Mesendoderm (in vitro differentiated cells): ENCODE measurements at regions not wholly inside any gene's neighbourhood (a gene's known extent, or its start where the extent isn't known, plus 50 kb on each side); places are given as distances from the start of the nearest gene placed in this dataset.

Experiments used
- DNase-seq: peaks from one replicate; pipeline ENCODE4 v3.0.0; 2013
- H2AK5ac ChIP-seq: 2 replicates; pipeline ENCODE4 v1.6.1; 2013; ENCODE audit warnings: low read length, inconsistent platforms
- H2BK120ac ChIP-seq: 2 replicates; pipeline ENCODE4 v1.6.1; 2013; ENCODE audit warnings: low read depth, mild to moderate bottlenecking, low read length, moderate library complexity, mixed read lengths
- H2BK15ac ChIP-seq: replicated peaks from 2 replicates; pipeline ENCODE4 v1.6.1; 2013; ENCODE audit warnings: low read depth, mild to moderate bottlenecking, moderate library complexity
- H2BK5ac ChIP-seq: 2 replicates; pipeline ENCODE4 v1.6.1; 2013; ENCODE audit warnings: low read length, inconsistent platforms
- H3K18ac ChIP-seq: 2 replicates; pipeline ENCODE4 v1.6.1; 2013; ENCODE audit warnings: mild to moderate bottlenecking, low read length, mixed read lengths
- H3K23ac ChIP-seq: one replicate; pipeline ENCODE4 v1.6.1; 2013; ENCODE audit warnings: low read length
- H3K27ac ChIP-seq: 2 replicates; pipeline ENCODE4 v1.5.1; 2013; ENCODE audit warnings: low read depth, mild to moderate bottlenecking, inconsistent platforms, low read length, moderate library complexity
- H3K27me3 ChIP-seq: 2 replicates; pipeline ENCODE4 v1.6.1; 2013; ENCODE audit warnings: low read length, control low read depth, mild to moderate bottlenecking, inconsistent platforms; ENCODE audit not compliant: insufficient read depth, poor library complexity
- H3K36me3 ChIP-seq: 2 replicates; pipeline ENCODE4 v1.6.1; 2013; ENCODE audit warnings: low read length, inconsistent platforms; ENCODE audit not compliant: control insufficient read depth, insufficient read depth
- H3K4ac ChIP-seq: one replicate; pipeline ENCODE4 v1.6.1; 2013; ENCODE audit warnings: low read depth, mild to moderate bottlenecking, low read length, moderate library complexity
- H3K4me1 ChIP-seq: 2 replicates; pipeline ENCODE4 v1.6.1; 2013; ENCODE audit warnings: low read depth, low read length, inconsistent platforms; ENCODE audit not compliant: control insufficient read depth
- H3K4me2 ChIP-seq: 2 replicates; pipeline ENCODE4 v1.6.1; 2013; ENCODE audit warnings: low read length
- H3K4me3 ChIP-seq: 2 replicates; pipeline ENCODE4 v1.5.1; 2013; ENCODE audit warnings: mild to moderate bottlenecking, low read length
- H3K56ac ChIP-seq: one replicate; pipeline ENCODE4 v1.6.1; 2013; ENCODE audit warnings: low read length
- H3K79me1 ChIP-seq: 2 replicates; pipeline ENCODE4 v1.6.1; 2013; ENCODE audit warnings: low read length, inconsistent platforms
- H3K79me2 ChIP-seq: 2 replicates; pipeline ENCODE4 v1.6.1; 2013; ENCODE audit warnings: mild to moderate bottlenecking, low read length; ENCODE audit not compliant: control insufficient read depth, insufficient read depth
- H3K9ac ChIP-seq: 2 replicates; pipeline ENCODE4 v1.6.1; 2013; ENCODE audit warnings: low read length, inconsistent platforms
- H4K5ac ChIP-seq: one replicate; pipeline ENCODE4 v1.6.1; 2013; ENCODE audit warnings: low read length
- H4K8ac ChIP-seq: one replicate; pipeline ENCODE4 v1.6.1; 2013; ENCODE audit warnings: low read depth, mild to moderate bottlenecking, control low read depth, low read length, moderate library complexity
- WGBS: extraction: QIAGEN DNeasy Blood & Tissue Kit; methylation state at CpG from one replicate; pipeline ENCODE4 v1.1.7; 2013; ENCODE audit warnings: low lambda C conversion rate, missing lambda C conversion rate; ENCODE audit not compliant: insufficient coverage; ENCODE audit errors: extremely low coverage; 5-methylcytosine and 5-hydroxymethylcytosine counted together

DNA sequence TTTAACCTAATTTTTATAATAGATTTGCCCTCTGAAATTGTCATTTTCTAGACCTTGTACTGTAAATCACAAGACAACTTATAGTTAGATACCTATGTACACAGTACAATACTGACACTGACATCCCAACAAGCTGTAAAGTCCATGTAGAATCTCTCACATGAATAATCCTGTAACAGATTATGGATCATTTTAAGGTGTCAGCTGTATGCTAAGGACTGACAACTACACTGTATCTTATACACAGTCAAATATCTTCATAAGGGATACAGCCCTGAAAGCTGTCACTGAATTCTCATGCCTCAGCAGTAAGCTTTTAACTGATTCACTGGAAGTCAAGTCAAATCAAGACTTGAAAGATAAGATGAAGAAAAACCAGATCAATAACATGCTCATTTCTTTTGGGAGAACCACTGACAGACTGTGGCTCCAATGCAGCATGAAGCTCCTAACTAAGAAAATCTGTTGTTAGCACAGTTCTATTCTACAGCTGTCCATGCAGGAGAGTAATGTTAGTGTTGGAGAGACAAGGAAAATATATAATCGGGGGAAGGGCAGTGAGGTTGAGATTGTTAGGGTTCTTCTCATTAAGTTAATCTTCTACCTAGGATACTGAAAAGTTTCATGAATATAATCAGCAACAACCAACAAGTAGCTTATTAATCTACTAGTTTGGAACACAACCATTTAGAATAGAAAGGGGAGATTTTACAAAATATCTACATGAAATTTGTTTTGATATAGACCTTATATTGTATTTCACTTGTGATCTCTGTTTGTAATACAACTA is 612.0 kb downstream of the PCDH18 start:
- Histone ChIP-seq H3K36me3 (no peaks in the 10 kb centered on the region), H4K5ac (no peak overlapping the region), H4K8ac (no peak overlapping the region), H3K56ac (no peak overlapping the region), H3K27me3 (no peaks in the 10 kb centered on the region), H2BK15ac (no peak overlapping the region), H3K23ac (no peak overlapping the region), H3K18ac (no peak overlapping the region), H3K4me2 (no peak overlapping the region), H2BK120ac (no peak overlapping the region), H3K4ac (no peak overlapping the region), H2AK5ac (no peak overlapping the region), H3K9ac (no peak overlapping the region), H2BK5ac (no peak overlapping the region), H3K4me1 (no peaks in the 10 kb centered on the region), H3K4me3 (no peak overlapping the region), H3K27ac (no peak overlapping the region), H3K79me2 (no peaks in the 10 kb centered on the region), H3K79me1 (no peaks in the 10 kb centered on the region)
- no CpG with 5 or more reads among the region's 1 CpG for WGBS
- DNase-seq = no peak

DNA sequence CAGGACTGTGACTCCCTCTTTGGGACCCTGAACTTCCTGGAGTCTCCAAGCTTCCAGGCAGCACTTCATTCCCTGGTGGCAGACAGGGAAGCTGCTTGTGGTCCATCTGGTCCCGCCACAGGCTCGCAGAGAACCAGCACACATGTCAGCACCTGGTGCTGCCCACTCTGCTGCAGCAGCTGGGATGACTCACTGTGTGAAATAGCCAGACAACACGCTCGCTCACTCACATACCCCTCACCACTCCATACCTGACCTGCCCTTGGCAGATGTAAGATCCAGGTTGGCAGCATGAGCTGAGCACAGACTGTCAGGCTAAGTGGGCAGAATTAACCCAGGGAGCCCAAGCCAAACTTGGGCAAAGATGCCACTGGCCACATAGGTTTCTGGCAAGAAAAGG is 613.5 kb downstream of the PCDH18 start:
- Histone ChIP-seq H3K23ac (no peak overlapping the region), H3K79me2 (no peaks in the 10 kb centered on the region), H2AK5ac (no peak overlapping the region), H3K4me3 (no peak overlapping the region), H3K18ac (no peak overlapping the region), H2BK120ac (no peak overlapping the region), H4K5ac (no peak overlapping the region), H4K8ac (no peak overlapping the region), H2BK15ac (no peak overlapping the region), H3K4me1 (no peaks in the 10 kb centered on the region), H3K79me1 (no peaks in the 10 kb centered on the region), H2BK5ac (no peak overlapping the region), H3K4me2 (no peak overlapping the region), H3K9ac (no peak overlapping the region), H3K4ac (no peak overlapping the region), H3K27me3 (no peaks in the 10 kb centered on the region), H3K36me3 (no peaks in the 10 kb centered on the region), H3K27ac (no peak overlapping the region), H3K56ac (no peak overlapping the region)
- WGBS = no CpG with 5 or more reads among the region's 4 CpGs
- no peak for DNase-seq

DNA sequence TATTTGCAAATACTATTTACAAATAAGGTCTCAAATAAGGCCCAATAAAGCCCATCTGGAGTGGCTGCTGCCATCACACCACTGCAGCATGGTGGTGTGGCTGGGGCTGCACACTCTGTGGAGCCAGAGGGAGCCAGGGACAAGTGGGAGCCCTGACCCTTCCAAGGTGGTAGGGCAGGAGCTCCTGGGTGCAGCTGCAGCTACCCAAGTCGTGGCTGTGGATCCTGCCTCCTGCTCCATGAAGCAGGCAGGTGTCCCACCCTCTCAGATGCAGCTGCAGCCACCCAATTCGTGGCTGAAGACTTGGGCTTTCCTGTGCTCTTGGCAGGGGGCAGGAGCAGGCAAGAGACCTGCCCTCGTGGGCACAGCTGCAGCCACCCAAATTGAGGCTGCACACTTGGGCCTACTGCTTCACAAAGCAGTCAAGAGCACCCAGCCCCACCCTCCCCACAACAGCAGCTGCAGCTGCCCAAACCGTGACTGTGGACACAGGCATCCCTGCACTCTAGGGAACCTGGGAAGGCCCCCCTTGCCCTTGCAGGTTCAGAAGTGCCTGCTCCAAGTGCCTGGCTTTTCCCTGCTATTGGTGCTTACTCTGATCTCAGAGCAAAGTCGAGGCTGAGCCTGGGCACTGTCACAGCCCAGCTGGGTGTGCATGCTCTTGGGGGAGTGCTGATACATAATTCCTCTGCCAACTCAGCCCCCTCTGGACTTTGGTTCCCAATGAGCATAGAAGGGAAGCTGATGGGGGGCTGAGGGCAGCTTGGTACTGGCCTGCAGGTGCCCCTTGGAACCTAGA is 614.8 kb downstream of the PCDH18 start:
- Histone ChIP-seq H2AK5ac (no peak overlapping the region), H3K4ac (no peak overlapping the region), H3K27ac (no peak overlapping the region), H3K4me3 (no peak overlapping the region), H3K9ac (no peak overlapping the region), H3K79me2 (no peaks in the 10 kb centered on the region), H3K4me2 (no peak overlapping the region), H2BK15ac (no peak overlapping the region), H3K4me1 (no peaks in the 10 kb centered on the region), H3K79me1 (no peaks in the 10 kb centered on the region), H2BK120ac (no peak overlapping the region), H3K56ac (no peak overlapping the region), H4K5ac (no peak overlapping the region), H3K36me3 (no peaks in the 10 kb centered on the region), H4K8ac (no peak overlapping the region), H3K27me3 (no peaks in the 10 kb centered on the region), H2BK5ac (no peak overlapping the region), H3K23ac (no peak overlapping the region), H3K18ac (no peak overlapping the region)
- no CpG with 5 or more reads among the region's 5 CpGs for WGBS
- no peak for DNase-seq

DNA sequence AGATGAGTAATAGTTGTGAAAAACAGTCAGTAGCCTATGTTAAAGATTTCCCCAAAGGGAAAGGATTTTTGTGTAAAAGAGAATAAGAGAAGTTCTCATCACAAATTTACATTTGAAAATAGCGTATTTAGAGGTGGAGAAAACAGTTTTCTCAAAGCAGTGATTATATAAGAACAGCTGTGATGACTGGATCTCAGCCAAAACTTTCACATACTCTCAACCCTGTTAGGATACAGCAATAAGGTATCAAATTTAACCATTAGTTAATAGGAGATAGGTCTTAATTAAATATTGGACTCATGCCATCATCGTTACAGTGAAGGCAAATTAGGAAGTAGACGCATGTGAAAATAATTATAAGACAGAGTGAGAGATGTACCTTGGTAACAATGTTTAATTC is 622.7 kb downstream of the PCDH18 start:
- Histone ChIP-seq H2BK5ac (no peak overlapping the region), H3K23ac (no peak overlapping the region), H4K8ac (no peak overlapping the region), H3K27ac (no peak overlapping the region), H3K4ac (no peak overlapping the region), H3K4me3 (no peak overlapping the region), H3K18ac (no peak overlapping the region), H3K79me1 (no peaks in the 10 kb centered on the region), H3K9ac (no peak overlapping the region), H2BK15ac (no peak overlapping the region), H3K4me2 (no peak overlapping the region), H2BK120ac (no peak overlapping the region), H3K56ac (no peak overlapping the region), H3K4me1 (no peaks in the 10 kb centered on the region), H4K5ac (no peak overlapping the region), H3K27me3 (no peaks in the 10 kb centered on the region), H3K36me3 (no peaks in the 10 kb centered on the region), H2AK5ac (no peak overlapping the region), H3K79me2 (no peaks in the 10 kb centered on the region)
- no CpG with 5 or more reads among the region's 3 CpGs for WGBS
- no peak for DNase-seq

DNA sequence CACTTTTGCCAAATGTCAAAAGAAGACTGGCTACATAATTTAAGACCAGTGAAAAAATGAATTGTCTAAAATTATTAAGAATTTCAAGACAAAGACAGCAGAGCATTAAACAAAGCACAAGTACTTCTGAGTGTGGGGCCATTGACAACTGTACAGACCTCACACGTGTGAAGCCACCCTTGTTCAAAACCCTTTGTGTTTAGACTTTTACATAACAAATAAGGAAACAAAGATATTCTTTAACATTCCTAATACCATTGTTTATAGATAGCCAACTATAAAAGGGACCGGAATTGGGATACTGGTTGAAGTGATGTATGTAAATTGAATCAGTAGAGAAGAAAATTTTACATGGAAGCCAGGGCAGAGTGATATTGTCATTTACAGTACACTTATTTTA is 624.2 kb downstream of the PCDH18 start:
- no peak for DNase-seq
- Histone ChIP-seq H4K5ac (no peak overlapping the region), H3K79me1 (no peaks in the 10 kb centered on the region), H3K27ac (no peak overlapping the region), H2BK120ac (no peak overlapping the region), H3K56ac (no peak overlapping the region), H3K79me2 (no peaks in the 10 kb centered on the region), H3K4me2 (no peak overlapping the region), H3K4ac (no peak overlapping the region), H2BK15ac (no peak overlapping the region), H3K18ac (no peak overlapping the region), H2AK5ac (no peak overlapping the region), H2BK5ac (no peak overlapping the region), H3K36me3 (no peaks in the 10 kb centered on the region), H3K9ac (no peak overlapping the region), H3K27me3 (no peaks in the 10 kb centered on the region), H3K23ac (no peak overlapping the region), H4K8ac (no peak overlapping the region), H3K4me1 (no peaks in the 10 kb centered on the region), H3K4me3 (no peak overlapping the region)
- WGBS = no CpG with 5 or more reads among the region's 2 CpGs
